ENCODE measurements at regions not wholly inside any gene's neighbourhood (a gene's known extent, or its start where the extent isn't known, plus 50 kb on each side); places are given as distances from the start of the nearest gene placed in this dataset.

GRCh38 chr11:90446207-90446606, 223.4 kb upstream of the CHORDC1 start:
- TF ChIP-seq NFIC (IDR thresholded peaks at IDR 0.05) (no peak), ZBTB7A (IDR thresholded peaks at IDR 0.05; ENCODE audit: low read depth) (no peak)

- TF ChIP-seq CEBPB (IDR thresholded peaks at IDR 0.05) (no peak), TEAD4 (IDR thresholded peaks at IDR 0.05) (no peak), TAF1 (IDR thresholded peaks at IDR 0.05; ENCODE audit: low read depth) (no peak), FOXM1 (IDR thresholded peaks at IDR 0.05; ENCODE audit: borderline replicate concordance, low read depth) (no peak), EGR1 (IDR thresholded peaks at IDR 0.05) (no peak), MAX (IDR thresholded peaks at IDR 0.05) (no peak), NFIC (IDR thresholded peaks at IDR 0.05) (no peak), RAD21 (IDR thresholded peaks at IDR 0.05; ENCODE audit: low read depth) (no peak), EP300 (IDR thresholded peaks at IDR 0.05; ENCODE audit: borderline replicate concordance) (no peak), USF1 (IDR thresholded peaks at IDR 0.05) (no peak), REST (IDR thresholded peaks at IDR 0.05; ENCODE audit: low read depth) (no peak), TCF12 (IDR thresholded peaks at IDR 0.05; ENCODE audit: low read depth) (no peak), YY1 (IDR thresholded peaks at IDR 0.05; ENCODE audit: low read depth) (no peak), ZBTB7A (IDR thresholded peaks at IDR 0.05; ENCODE audit: low read depth) (no peak), CREB1 (IDR thresholded peaks at IDR 0.05; ENCODE audit: low read depth) (no peak)
Observed at GRCh38 chr11:90438069-90438468, 215.2 kb upstream of the CHORDC1 start.

GRCh38 chr11:90434858-90435257, 212.0 kb upstream of the CHORDC1 start:
- TF ChIP-seq FOXM1 (IDR thresholded peaks at IDR 0.05; ENCODE audit: borderline replicate concordance, low read depth) (no peak), RAD21 (IDR thresholded peaks at IDR 0.05; ENCODE audit: low read depth) (peak; percentile 56), EP300 (IDR thresholded peaks at IDR 0.05; ENCODE audit: borderline replicate concordance) (no peak), TEAD4 (IDR thresholded peaks at IDR 0.05) (no peak)

- TF ChIP-seq USF1 (IDR thresholded peaks at IDR 0.05) (no peak), MAX (IDR thresholded peaks at IDR 0.05) (no peak), TCF12 (IDR thresholded peaks at IDR 0.05; ENCODE audit: low read depth) (no peak), EGR1 (IDR thresholded peaks at IDR 0.05) (no peak), CEBPB (IDR thresholded peaks at IDR 0.05) (no peak)
Observed at GRCh38 chr11:90428836-90429235, 206.0 kb upstream of the CHORDC1 start.

GRCh38 chr11:90426442-90426841, 203.6 kb upstream of the CHORDC1 start:
- TF ChIP-seq USF1 (IDR thresholded peaks at IDR 0.05) (no peak), EP300 (IDR thresholded peaks at IDR 0.05; ENCODE audit: borderline replicate concordance) (no peak), MAX (IDR thresholded peaks at IDR 0.05) (no peak), YY1 (IDR thresholded peaks at IDR 0.05; ENCODE audit: low read depth) (no peak), EGR1 (IDR thresholded peaks at IDR 0.05) (no peak), RAD21 (IDR thresholded peaks at IDR 0.05; ENCODE audit: low read depth) (no peak), FOXM1 (IDR thresholded peaks at IDR 0.05; ENCODE audit: borderline replicate concordance, low read depth) (no peak), CEBPB (IDR thresholded peaks at IDR 0.05) (no peak), TEAD4 (IDR thresholded peaks at IDR 0.05) (no peak), NFIC (IDR thresholded peaks at IDR 0.05) (no peak), ZBTB7A (IDR thresholded peaks at IDR 0.05; ENCODE audit: low read depth) (no peak), REST (IDR thresholded peaks at IDR 0.05; ENCODE audit: low read depth) (no peak), TCF12 (IDR thresholded peaks at IDR 0.05; ENCODE audit: low read depth) (no peak), TAF1 (IDR thresholded peaks at IDR 0.05; ENCODE audit: low read depth) (no peak), CREB1 (IDR thresholded peaks at IDR 0.05; ENCODE audit: low read depth) (no peak)

- no peak for TF ChIP-seq TCF12 (IDR thresholded peaks at IDR 0.05; ENCODE audit: low read depth)
Observed at GRCh38 chr11:90423378-90423777, 200.5 kb upstream of the CHORDC1 start.

Data from Ishikawa (cell line).